GM06990 (cell line): ENCODE measurements at regions not wholly inside any gene's neighbourhood (a gene's known extent, or its start where the extent isn't known, plus 50 kb on each side); places are given as distances from the start of the nearest gene placed in this dataset.

ENCODE experiments used
- DNase-seq: peaks from one replicate; pipeline ENCODE4 v3.0.0-alpha.2; 2011; ENCODE audit not compliant: insufficient read length; ENCODE audit errors: extremely low read depth
- H3K27me3 ChIP-seq: replicated peaks from 2 replicates; pipeline ENCODE4 v1.6.0; 2011; ENCODE audit warnings: low read length; ENCODE audit not compliant: control insufficient read depth, insufficient read depth
- H3K36me3 ChIP-seq: 2 replicates; pipeline ENCODE4 v1.5.1; 2011; ENCODE audit warnings: low read length; ENCODE audit not compliant: control insufficient read depth, insufficient read depth
- H3K4me3 ChIP-seq: replicated peaks from 2 replicates; pipeline ENCODE4 v1.5.1; 2011; ENCODE audit warnings: low read depth, mild to moderate bottlenecking, control low read depth, low read length
- TF ChIP-seq, protein P1 (sequence below): IDR thresholded peaks from 2 replicates; pipeline ENCODE4 v1.5.1; 2011; ENCODE audit warnings: low read length, control low read depth, mild to moderate bottlenecking, inconsistent platforms; ENCODE audit not compliant: insufficient read depth, poor library complexity, severe bottlenecking

DNA sequence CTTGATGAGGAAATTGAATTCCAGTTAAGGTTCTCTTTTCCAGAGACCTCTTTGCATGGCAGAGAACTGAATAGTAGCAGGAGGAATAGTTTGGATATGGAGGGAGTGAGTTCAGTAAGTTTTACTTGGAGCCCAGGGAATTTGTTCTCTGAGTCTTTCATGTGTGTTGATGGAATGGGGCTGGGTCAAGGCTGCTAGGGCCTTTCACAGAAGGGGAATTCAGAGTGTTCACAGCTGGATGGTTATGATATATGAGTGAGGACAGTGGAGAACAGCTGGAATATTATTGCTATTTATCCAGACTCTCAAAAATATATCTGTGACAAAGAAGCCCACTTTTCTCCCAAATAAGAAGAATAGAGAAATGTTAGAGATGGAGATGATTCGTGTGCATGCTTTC, 372.8 kb downstream of the PLK2 start:
- no peak for DNase-seq
- H3K36me3 ChIP-seq, result no peaks in the 10 kb centered on the region
- TF ChIP-seq, protein P1, sequence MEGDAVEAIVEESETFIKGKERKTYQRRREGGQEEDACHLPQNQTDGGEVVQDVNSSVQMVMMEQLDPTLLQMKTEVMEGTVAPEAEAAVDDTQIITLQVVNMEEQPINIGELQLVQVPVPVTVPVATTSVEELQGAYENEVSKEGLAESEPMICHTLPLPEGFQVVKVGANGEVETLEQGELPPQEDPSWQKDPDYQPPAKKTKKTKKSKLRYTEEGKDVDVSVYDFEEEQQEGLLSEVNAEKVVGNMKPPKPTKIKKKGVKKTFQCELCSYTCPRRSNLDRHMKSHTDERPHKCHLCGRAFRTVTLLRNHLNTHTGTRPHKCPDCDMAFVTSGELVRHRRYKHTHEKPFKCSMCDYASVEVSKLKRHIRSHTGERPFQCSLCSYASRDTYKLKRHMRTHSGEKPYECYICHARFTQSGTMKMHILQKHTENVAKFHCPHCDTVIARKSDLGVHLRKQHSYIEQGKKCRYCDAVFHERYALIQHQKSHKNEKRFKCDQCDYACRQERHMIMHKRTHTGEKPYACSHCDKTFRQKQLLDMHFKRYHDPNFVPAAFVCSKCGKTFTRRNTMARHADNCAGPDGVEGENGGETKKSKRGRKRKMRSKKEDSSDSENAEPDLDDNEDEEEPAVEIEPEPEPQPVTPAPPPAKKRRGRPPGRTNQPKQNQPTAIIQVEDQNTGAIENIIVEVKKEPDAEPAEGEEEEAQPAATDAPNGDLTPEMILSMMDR, result no peak
- no peaks in the 10 kb centered on the region for H3K27me3 ChIP-seq
- no peak overlapping the region for H3K4me3 ChIP-seq

DNA sequence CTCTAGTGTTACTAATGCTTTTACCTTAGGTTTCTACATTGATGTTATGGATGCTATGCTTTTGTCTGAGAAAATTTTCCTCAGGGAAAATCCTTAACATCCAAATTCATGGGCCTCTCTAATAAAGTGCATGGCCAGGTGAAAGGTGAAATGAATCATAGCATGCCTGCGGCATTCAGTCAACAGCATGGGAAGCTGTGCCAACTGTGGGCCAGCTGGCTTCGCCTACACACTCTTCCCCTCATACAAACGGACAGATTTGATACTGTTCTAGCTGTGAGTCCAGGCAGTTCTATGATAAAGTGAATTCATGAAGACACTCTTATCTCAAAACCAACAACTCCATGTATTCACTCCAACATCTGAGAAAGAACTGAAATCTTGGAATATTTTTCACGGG, 374.1 kb downstream of the PLK2 start:
- no peak overlapping the region for H3K4me3 ChIP-seq
- no peaks in the 10 kb centered on the region for H3K27me3 ChIP-seq
- no peak for DNase-seq
- TF ChIP-seq, protein P1, result no peak
- H3K36me3 ChIP-seq, result no peaks in the 10 kb centered on the region

DNA sequence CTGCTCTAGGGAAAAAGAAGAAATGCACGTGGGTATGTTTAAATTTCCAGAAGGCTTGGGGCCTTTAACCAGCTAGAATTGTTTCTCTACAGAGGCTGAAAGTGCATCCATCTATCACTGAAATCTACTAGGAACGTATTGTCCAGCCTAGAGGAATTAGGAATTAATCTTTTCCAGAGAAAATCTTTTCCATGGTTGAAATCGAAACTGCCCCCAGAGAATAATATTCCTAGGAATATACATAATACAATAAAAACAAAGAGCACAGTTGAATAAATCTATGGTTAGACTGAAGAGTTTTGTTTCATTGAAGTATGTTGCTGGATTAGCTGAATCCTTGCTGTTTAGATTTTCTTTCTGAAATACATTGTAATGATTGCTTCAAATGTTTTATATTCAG, 378.5 kb downstream of the PLK2 start:
- Histone ChIP-seq H3K4me3 (no peak overlapping the region), H3K36me3 (no peaks in the 10 kb centered on the region), H3K27me3 (no peaks in the 10 kb centered on the region)
- DNase-seq, result no peak
- TF ChIP-seq, protein P1, result no peak

DNA sequence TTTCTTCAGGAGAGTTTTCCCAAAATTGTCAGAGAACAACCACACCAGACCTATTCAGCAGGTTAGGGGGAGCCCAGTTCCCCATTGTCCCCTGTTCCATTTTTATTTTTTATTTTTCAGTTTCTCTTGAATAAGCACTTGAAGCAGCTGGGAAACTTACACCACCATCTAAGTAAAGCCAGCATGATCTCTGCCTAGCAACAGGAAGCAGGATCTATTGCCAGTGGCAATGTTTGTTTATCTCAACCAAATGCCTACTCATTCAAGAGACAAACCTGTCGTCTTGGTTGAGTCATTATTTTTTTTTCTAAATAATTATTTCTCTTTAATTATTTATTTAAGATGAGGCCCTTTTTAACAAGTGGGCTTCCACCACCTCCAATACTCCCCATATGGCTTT, 379.3 kb downstream of the PLK2 start:
- Histone ChIP-seq H3K27me3 (no peaks in the 10 kb centered on the region), H3K36me3 (no peaks in the 10 kb centered on the region), H3K4me3 (no peak overlapping the region)
- no peak for DNase-seq
- TF ChIP-seq, protein P1, result no peak

DNA sequence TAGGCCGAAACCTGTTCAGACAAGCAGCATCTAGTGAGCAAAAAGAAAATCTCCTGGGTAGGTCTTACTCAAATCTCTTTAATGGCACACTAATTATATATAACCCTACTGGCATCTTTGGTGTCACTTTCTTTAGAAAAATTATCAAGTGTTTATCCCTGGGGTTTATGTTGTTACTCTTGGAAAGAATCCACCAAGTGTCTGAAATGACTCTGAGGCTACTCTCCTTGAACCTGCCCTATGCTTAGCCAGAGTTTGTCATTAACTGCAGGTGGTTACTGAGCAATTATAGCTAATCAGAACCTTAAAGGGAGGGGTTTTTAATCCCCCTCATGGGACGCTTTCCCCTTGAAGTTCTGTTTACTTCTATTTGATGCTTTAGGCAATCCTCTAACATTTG, 381.9 kb downstream of the PLK2 start:
- no peak for DNase-seq
- TF ChIP-seq, protein P1, result no peak
- H3K27me3 ChIP-seq, result no peaks in the 10 kb centered on the region
- no peaks in the 10 kb centered on the region for H3K36me3 ChIP-seq
- no peak overlapping the region for H3K4me3 ChIP-seq

DNA sequence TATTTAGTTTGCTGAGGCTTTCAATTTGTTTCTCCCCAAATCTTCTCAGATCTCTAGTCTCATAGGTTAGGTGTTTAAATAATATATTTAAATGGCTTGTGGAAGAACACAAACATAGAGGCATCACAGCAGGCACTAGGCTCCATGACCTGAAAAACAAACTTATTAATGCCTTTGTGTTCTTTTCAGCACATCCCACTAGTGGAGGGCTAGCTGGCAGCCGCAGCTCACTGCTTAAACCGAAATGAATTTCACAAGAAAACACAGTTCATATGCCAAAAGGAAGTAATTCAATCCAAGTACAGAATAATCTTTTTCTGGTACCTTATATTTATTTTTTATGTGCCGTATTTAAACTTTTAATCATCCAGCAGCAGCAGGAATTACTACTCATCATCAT, 382.5 kb downstream of the PLK2 start:
- TF ChIP-seq, protein P1, result no peak
- H3K36me3 ChIP-seq, result no peaks in the 10 kb centered on the region
- H3K27me3 ChIP-seq, result no peaks in the 10 kb centered on the region
- no peak for DNase-seq
- H3K4me3 ChIP-seq, result no peak overlapping the region
